Right hindlimb (tissue), 1 donor: ENCODE measurements at regions not wholly inside any gene's neighbourhood (a gene's known extent, or its start where the extent isn't known, plus 50 kb on each side); places are given as distances from the start of the nearest gene placed in this dataset.

Source experiments
- DNase-seq: peaks from one replicate; pipeline ENCODE4 v3.0.0-alpha.2; 2018

- DNase-seq: no peak
These were observed 347.2 kb upstream of the MKI67 start for GRCh38 chr10:128473396-128473795.

GRCh38 chr10:128473911-128474310 lies 347.7 kb upstream of the MKI67 start:
- peak; percentile 40 for DNase-seq

GRCh38 chr10:128474571-128474970 lies 348.3 kb upstream of the MKI67 start:
- no peak for DNase-seq

- DNase-seq: no peak
These were observed 349.6 kb upstream of the MKI67 start for GRCh38 chr10:128475686-128476367.

- no peak for DNase-seq
These were observed 350.1 kb upstream of the MKI67 start for GRCh38 chr10:128476368-128476725.

- DNase-seq: no peak
These were observed 350.6 kb upstream of the MKI67 start for GRCh38 chr10:128476845-128477244.

- DNase-seq: no peak
These were observed 354.4 kb upstream of the MKI67 start for GRCh38 chr10:128480601-128481000.

GRCh38 chr10:128481152-128481840 lies 355.1 kb upstream of the MKI67 start:
- DNase-seq: no peak

- DNase-seq: no peak
These were observed 355.8 kb upstream of the MKI67 start for GRCh38 chr10:128482052-128482451.

GRCh38 chr10:128483216-128483615 lies 357.0 kb upstream of the MKI67 start:
- no peak for DNase-seq

GRCh38 chr10:128484041-128484440 lies 357.8 kb upstream of the MKI67 start:
- no peak for DNase-seq

- DNase-seq: no peak
These were observed 359.5 kb upstream of the MKI67 start for GRCh38 chr10:128485701-128486235.

GRCh38 chr10:128487517-128487916 lies 361.3 kb upstream of the MKI67 start:
- DNase-seq: peak; percentile 61

GRCh38 chr10:128489324-128490247 lies 363.4 kb upstream of the MKI67 start:
- DNase-seq: no peak

- no peak for DNase-seq
These were observed 365.5 kb upstream of the MKI67 start for GRCh38 chr10:128491686-128492085.

GRCh38 chr10:128493811-128494210 lies 367.6 kb upstream of the MKI67 start:
- no peak for DNase-seq

GRCh38 chr10:128494665-128495064 lies 368.4 kb upstream of the MKI67 start:
- no peak for DNase-seq

- DNase-seq: no peak
These were observed 371.6 kb upstream of the MKI67 start for GRCh38 chr10:128497660-128498377.

GRCh38 chr10:128498378-128498730 lies 372.1 kb upstream of the MKI67 start:
- DNase-seq: no peak

- DNase-seq: no peak
These were observed 372.5 kb upstream of the MKI67 start for GRCh38 chr10:128498746-128499145.

GRCh38 chr10:128499486-128499885 lies 373.3 kb upstream of the MKI67 start:
- no peak for DNase-seq

GRCh38 chr10:128499956-128500355 lies 373.7 kb upstream of the MKI67 start:
- DNase-seq: no peak

- DNase-seq: no peak
These were observed 374.4 kb upstream of the MKI67 start for GRCh38 chr10:128500642-128501041.
